ENCODE measurements at regions not wholly inside any gene's neighbourhood (a gene's known extent, or its start where the extent isn't known, plus 50 kb on each side); places are given as distances from the start of the nearest gene placed in this dataset.

DNA sequence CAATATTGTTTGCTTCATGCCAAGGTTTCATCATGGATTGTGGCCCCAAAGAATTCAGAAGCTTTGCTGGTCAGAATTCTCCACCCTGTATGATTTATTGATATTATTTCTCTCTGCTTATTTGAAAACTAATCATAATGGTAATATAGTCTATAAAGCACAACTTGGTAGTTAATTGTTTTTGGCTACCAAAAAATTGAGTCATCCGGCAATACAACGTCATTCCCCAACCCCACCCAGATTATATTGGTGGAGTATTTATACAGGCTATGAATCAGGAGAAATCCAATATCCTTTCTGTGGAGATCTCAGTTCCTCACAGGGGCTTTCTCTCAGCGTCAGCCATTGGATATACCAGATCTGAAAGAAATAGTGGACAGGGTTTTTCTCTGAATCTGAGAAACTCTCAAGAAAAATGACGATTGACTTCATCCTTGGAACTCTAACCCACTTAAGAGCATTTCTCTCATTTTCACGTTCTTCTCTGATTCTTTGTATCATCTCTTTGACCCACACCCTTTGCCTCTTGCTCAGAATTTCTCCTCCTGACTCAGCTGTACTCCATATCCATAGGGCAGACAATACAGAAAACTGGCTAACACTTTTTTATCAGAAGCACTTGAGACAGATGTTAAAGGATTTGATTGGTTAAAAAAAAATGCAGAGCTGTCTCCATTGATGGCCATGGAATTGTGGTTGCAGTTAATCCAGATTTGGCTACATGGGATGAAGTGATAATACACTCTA lies 1055.8 kb upstream of the CADM2 start:
- no peak for DNase-seq

DNA sequence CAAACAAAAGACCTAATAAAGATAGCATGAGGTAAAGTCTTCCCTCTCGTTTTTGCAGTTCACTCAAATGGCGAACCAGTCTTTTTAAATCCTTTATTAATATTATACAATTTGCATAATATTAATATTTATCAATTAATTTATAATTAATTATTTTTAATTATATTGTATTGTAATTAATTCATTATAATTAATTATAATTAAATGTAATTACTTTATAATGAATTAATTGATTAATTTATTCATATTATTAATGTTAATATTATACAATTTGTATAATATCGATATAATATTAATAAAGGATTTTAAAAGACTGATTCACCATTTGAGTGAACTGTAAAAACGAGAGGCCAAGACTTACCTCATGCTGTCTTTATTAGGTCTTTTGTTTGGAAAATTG lies 1045.4 kb upstream of the CADM2 start:
- no peak for DNase-seq

DNA sequence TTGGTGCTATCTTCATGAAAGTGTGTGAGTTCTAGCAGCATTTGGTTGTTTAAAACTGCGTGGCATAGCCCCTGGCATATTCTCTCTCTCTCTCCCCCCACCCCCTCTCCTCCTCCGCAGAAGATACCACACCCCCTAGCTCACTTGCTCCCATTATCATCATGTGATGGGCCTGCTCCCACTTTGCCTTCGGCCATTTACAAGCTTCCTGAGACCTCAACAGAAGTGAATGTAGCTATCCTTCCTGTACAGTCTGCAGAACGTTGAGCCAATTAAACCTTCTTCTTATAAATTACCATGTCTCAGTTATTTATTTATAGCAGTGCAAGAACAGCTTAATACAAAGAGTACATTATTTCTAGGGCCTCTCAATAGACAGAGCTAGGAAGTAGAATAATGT lies 1032.5 kb upstream of the CADM2 start:
- DNase-seq, result no peak

DNA sequence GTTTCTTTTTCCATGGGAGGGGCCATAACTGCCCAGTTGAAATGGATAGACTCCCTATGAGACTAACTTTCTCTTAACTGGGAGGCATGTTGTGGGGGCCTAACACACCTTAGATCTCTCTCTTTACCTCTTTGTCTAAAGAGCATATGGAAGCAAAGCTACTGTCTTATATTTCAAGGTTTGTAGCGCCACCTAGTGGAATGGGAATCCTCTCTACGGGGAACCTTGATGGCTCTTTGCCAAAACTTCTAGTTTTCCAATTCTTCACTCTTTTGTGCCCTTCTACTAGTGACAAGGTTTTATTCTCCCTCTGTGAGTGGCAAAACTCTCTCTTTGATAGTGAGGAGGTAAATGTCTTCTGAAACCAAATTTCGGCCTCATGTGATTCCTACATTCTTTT lies 1030.4 kb upstream of the CADM2 start:
- no peak for DNase-seq

DNA sequence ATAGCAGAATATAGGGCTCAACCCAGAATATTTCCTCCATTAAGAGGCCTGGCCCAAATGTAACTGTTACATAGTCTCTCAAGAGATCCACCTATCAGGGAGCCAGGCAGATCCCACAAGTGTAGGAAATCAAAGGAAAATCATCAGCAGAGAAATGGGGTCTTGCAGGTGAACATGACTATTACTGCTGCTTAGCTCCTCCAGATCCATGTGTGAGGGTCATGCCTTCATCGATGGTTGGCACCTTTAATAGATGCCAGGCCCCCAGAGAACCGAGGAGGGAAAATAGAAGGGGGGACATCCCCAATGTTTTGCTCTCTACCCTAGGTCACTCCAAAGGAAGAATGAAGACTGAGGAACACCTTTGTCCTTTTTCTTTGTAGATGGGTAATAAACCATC lies 1029.9 kb upstream of the CADM2 start:
- DNase-seq, result no peak

DNA sequence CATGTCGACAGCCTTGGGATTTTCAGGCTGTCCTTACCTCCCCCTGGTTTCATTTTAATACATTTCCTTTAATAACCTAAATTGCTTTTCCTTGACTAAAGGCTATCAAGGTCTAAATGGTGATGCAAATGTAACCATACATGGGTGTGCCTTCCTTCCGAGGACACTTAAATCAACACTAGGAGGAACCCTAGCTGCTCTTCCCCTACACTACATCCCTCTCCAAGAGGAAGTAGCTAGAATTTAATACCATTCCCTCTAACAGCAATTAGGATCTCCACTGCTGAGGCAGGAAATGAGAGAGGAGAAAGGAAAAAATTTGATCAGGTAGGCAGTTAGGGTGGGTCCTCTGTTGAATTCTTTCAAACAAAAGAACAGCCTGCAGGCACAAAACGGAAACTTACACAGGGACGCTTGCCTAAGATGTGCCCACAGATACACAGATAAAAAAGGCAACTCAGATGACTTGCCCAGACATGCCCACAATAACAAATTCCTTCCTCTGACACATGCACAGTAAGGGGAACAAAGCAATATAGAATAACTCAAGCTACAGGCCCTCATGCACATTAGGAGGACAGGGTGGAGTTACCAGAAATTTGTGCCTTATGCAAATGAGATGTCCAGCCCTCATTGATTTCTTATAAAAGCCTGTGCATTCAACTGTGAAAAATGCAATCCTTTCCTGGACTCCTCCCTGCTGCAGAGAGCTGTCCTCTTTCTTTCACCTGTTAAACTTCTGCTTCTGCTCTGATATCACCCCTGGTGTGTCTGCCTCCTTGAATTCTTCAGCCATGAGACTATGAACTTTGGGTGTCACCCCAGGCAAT lies 1024.4 kb upstream of the CADM2 start:
- DNase-seq, result no peak

DNA sequence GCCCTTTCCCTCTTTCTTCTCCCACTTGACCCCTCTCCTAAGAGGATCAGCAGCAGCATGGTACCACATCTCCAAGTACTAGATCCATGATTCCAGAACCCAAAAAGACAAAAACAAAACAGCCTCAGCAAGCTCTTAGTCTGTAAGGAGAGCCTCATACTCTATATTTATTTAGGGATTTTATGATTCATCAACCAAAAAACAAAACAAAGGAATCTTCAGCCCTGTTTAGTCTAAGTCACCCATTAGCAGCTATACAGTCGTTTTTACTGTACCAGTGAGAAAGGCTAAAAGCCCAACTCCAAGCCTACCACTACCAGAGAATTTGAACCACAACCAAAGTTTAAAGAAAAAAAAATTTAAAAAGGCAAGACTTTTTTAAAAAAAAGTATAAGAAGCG lies 1020.3 kb upstream of the CADM2 start:
- DNase-seq, result no peak

DNA sequence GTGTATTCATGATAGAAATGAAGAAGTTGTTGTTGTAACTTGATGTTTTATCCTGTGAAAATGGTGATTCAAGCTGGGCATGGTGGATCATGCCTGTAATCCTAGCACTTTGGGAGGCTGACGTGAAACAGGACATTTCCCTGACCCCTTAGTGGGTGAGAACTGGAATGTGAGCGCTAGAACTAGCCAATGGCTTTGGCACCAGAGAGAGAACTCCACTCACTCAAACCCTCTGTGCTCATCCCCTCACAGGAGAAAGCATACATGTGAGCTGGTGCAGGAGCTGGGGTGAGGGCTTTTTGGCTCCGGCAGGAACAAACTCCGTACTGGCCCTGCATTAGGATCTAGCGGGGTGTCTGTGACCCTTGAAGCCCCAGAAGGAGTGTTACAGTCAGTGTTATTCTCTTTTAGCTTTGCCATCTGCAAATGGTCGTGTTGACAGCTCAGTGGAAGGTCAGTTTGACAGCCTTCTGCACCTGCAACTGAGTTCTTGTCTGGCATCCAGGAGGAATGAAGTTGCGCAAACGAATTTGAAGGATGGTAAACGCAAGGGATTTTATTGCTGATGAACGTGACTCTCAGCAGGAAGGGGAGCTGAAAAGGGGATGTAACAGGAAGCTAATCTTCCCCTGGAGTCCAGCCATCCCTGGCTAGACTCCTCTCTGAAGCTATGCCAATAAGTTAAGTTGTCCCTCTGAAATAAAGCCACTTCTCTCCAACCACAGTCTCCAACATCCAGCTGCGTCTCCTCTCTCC lies 1016.6 kb upstream of the CADM2 start:
- no peak for DNase-seq

DNA sequence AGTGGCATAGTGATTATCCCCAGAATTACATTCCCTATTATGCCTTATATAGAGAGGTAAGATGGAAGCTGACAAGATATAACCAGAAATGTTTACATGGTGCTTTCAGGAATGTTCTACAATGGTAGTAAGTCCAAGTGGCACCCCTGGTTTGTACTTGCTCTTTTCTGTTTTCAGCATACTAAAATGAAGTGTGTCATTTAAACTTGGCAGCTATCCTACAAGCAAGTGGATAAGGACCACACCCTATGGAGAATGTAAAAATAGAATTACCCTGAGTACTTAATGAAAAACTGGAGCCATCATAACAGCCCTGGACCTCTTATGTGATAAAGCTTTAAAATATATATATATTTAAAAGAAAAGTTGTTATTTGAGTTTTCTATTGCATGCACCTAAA lies 1012.7 kb upstream of the CADM2 start:
- DNase-seq, result no peak

DNA sequence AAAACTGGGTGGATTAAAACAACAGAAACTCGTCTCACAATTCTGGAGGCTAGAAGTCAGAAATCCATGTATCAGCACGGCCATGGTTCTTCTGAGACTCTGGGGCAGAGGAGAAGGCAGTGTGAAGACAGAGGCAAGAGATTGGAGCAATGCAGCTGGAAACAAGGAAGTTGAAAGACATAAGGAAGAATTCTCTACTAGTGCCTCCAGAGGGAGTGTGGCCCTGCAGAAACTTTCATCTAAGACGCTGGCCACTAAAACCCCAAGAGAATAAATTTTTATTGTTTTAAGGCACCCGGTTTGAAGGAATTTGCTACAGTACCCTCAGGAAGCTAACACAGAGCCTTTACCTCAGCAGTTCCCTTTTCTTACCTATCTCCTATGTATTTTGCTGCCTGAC lies 1012.2 kb upstream of the CADM2 start:
- DNase-seq, result no peak

DNA sequence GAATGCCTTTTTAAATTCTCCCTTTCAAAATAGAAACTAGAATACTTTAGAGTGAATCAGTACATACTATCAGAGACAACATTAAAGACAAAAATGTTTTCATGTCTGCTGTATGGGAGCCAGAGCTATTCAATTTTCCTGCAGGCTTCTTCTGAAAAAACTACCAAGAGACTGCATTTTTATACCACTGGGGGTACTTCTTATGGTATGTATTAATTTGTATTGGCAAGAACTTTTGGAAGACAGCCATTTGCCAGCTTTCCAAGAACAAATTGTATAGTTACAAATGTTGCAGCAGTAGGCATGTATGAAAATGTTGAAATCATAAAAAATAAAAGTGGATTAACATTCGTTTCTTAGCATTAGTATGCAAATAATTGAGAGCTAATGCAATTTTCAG lies 1010.0 kb upstream of the CADM2 start:
- no peak for DNase-seq

DNA sequence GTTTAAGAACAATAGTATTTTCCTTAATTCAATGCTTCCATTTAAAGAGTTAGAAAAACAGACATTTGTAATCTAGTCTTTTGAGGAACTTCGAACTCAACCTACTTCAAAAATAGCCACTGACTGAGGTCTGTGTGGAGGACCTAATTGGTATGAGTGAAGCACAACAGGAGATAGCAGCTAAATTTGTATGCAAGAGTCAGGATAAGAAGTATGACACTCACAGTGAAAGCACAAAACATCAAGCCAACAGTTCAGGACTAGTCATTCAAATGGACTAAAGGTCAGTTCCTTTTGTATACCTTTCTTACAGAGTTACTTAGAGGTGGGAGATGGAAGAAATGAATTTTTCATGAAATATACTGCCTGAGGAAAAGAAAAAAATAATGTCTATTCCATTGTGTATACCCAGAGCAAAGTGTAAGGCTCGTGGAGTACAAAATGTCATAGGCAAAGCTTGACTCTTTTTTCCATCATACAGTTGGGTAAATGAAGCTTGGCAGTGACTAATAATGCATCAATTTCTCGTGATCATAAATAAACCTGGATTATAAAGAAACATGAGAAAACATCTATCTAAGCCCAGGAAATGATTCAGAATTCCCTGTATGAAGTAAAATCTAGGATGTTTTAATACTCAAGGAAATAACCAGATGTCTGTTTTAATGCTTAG lies 1005.2 kb upstream of the CADM2 start:
- no peak for DNase-seq

DNA sequence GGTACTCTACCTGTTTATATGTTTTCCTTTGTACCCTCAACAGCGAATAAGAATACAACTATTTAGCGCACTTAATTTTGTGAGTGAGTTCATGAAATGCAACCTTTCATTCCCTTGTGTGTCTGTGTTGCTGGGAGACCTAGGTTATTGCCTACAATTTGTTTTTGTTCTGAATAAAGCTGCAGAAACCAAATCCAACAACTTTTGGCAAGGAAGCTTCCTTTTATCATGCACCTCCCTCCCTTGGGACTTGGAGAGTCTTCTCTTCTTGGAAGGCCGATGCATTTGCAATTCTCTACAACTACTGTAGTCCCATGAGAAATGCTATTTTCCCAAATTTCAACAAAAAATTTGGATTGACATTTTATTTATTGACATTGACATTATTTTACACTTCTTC lies 1002.4 kb upstream of the CADM2 start:
- DNase-seq, result no peak

DNA sequence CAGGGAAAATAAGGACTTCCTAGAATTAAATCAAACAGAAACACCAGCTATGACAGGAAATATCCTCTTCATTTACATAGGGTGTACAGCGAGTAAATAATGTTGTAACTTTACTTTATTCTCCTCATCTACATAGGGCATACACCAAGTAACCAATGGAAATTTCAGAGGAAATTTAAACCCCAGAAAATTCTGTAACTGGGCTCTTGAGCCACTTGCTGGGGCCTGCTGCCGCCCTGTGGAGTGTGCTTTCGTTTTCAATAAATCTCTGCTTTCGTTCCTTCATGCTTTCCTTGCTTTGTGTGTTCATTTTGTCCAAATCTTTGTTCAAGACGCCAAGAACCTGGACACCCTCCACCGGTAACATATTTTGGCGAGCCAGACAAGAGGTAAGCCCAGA lies 990.4 kb upstream of the CADM2 start:
- DNase-seq, result no peak

DNA sequence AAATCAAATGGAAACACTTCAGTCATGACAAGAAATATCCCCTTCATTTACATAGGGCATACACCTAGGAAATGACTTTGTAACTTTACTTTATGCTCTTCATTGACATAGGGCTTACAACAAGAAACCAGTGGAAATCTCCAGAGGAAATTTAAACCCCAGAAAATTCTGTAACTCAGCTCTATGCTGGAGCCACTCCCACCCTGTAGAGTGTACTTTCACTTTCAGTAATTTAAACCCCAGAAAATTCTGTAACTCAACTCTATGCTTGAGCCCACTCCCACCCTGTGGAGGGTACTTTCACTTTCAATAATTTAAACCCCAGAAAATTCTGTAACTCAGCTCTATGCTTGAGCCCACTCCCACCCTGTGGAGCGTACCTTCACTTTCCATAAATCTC lies 987.1 kb upstream of the CADM2 start:
- no peak for DNase-seq

DNA sequence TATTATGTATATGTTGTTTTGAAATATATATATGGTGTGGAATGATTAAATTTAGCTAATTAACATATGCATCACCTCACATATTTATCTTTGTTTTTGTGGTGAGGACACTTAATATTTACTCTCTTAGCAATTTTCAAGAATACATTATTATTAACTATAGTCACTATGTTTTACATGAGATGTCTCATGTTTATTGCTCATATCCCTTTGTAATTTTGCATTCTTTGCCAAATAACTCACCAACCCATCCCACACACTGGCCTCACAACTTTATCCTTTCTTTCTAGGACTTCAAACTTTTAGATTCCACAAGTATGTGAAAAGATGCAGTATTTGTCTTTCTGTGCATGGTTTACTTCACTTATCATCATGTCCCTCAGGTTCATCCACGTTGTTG lies 950.2 kb upstream of the CADM2 start:
- DNase-seq, result no peak

DNA sequence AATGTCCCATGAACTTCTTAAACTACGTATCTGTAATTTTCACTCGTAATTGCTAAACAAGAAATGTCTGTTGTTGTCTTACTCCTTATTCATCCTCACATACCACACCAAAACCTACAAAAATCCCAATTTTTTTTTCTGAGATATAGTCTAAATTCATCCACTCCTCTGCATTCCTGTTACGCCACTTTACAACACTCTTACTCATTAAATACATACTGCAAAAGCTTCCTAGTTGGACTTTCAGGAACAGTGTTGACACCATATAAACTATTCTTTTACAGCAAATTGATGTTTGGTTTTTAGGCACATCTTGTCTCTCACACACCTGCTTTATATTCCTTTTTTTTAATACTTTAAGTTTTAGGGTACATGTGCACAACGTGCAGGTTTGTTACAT lies 934.9 kb upstream of the CADM2 start:
- no peak for DNase-seq

DNA sequence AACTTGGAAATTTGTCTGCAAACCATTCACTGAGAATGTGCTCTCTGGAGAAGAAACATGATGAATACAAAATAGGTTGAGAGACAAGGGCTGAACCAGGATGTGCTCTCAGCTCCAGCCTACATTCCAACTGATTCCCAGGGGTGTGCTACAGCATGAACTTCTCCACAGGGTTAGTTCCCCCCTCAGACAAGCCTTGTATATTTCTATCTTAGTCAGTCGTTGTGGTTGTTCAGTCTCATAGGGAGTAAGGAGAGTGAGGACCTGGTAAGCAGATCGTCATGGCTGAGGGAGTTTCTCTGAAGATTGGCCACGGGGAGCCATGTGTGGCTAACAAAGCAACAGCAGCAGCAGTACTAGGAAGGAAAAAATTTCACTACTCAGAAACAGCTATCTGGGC lies 919.7 kb upstream of the CADM2 start:
- no peak for DNase-seq

DNA sequence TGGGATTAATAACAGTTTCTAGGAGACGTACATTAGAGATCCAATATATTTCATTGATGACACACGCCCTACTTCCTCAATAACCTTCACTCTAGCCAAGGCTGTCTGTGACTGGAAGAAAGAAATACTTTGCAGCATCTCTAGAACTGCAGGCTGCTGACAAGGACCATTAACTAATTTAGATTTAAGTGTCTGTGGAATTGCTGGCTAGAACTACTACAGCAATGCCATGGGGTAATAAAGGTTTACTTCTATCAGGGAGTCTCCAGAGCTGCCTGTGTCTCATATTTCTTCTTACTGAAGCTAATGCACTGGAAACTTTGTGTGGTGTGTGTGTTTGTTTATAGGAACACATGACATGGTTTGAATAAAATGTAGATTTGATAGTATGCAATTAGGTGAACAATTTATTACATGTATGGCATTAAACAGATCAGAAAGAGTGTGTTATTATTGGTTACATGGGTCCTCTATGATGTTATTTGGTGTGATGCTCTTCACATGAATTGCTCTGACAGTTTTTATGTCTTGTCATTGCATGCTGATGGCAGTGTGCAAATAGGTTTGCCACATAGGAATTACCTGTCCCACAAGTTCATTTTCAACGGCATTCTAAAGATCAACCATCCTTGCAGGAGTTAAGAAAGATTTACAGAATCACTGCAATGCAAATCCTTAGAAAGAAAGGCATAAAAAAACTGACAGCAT lies 916.2 kb upstream of the CADM2 start:
- no peak for DNase-seq

DNA sequence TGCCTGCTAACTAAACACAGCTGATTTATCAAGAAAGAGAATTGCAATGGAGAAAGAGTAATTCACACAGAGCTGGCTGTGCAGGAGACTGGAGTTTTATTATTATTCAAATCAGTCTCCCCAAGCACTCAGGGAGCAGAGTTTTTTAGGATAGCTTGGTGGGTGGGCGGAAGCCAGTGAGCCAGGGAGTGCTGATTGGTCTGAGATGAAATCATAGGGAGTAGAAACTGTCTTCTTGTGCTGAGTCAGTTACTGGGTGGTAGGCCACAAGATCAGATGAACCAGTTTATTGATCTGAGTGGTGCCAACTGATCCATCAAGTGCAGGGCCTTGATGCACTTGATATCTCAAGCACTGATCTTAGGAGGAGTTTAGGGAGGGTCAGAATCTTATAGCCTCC lies 891.9 kb upstream of the CADM2 start:
- no peak for DNase-seq

DNA sequence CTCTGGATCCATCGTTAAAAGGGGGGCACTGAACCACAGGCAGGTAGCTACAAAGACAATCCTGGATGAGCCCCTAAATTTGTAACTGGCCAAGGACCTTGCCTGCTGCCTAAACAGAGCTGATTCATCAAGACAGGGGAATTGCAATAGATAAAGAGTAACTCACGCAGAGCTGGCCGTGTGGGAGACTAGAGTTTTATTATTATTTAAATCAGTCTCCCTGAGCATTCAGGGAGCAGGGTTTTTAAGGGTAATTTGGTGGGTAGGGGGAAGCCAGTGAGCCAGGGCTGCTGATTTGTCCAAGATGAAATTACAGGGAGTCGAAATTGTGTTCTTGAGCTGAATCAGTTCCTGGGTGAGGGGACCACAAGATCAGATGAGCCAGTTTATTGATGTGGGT lies 885.1 kb upstream of the CADM2 start:
- no peak for DNase-seq

DNA sequence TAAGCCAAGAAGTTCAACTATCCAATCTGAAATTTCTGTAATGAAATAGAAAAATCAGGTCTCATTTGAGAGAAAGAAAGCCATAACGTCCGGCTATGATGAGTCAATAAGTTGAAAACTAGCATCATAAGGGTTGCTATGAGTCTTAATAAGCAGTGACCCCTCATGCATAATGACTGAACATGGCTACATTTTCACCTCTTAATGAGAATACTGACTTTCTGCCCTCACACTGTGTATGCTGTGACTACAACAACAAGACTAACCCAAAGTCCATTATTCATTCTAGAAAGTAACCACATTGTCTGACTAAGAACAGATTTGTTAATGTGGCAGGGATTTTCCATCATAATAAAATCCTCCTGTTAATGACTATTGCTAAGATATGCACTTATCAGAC lies 884.0 kb upstream of the CADM2 start:
- no peak for DNase-seq

DNA sequence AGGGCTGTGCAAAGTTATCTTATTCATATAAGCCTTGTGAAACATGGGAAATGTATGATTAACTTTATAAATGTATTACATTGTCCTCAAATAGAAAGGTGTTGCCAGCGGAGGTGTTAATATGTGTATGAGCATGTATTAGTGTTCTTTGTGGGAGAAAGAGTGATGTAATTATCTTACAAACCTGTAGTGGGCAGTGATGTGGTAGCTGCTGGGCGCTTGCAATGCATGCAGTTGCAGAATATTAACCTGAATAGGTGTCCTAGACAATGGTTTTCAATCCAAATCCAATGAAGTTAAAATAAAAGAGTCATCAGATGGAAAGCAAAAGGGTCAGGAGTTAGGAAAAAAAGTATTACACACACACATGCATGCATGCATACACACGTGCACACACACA lies 881.3 kb upstream of the CADM2 start:
- DNase-seq, result no peak

All from NCI-H1694 (cell line).